GM18520 (cell line): ENCODE measurements at regions not wholly inside any gene's neighbourhood (a gene's known extent, or its start where the extent isn't known, plus 50 kb on each side); places are given as distances from the start of the nearest gene placed in this dataset.
A peak's percentile ranks its signal among the peaks of the same experiment; 100 is the strongest.
"Not testable (repeated sequence)": the region's sequence is repeated elsewhere in the genome, so short reads cannot be mapped to it uniquely, and the experiment has no call there.

Experiments
- ATAC-seq: cut with Tn5 transposase; IDR thresholded peaks from one replicate; pipeline ENCODE4 v1.9.1; 2021; ENCODE audit not compliant: unreplicated experiment

DNA sequence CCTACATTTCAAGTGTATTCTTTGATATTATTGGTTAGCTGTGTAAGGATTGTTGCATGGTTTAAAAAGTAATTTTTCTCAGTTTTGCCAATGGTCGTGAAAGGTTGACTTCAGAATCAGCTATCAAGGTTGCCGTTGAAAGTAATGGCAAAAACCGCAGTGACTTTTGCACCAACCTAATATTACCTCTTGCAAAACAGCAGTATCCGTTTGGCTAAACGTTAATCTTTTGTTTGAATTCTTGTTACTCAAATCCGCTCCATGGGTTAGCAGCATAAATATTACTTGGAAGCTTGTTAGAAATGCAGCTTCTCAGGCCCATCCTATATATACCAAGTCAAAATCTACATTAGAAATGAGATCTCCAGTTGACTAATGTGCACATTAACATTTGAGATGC, 141.6 kb upstream of the PRSS12 start:
- not testable (repeated sequence) for ATAC-seq

- not testable (repeated sequence) for ATAC-seq
These were observed 150.2 kb upstream of the PRSS12 start for GRCh38 chr4:118502967-118503366.

DNA sequence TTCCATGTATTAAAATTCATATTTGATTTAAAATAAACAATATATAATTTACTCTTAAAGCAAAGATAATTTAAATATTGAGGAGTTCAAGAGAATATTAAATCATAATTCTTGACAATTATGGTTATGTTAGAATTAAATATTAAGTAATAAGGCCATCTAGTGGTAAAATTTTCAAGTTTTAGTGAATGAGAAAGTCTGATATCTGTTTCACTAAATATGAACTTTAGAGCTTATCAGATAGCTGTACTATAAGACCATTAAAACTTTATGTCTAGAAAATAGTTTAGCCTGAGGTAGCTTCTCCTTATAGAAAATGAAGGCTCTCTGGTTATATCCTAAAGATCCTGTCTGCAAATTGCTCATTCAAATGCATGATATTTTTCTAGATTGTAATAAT, 152.1 kb upstream of the PRSS12 start:
- ATAC-seq = not testable (repeated sequence)

DNA sequence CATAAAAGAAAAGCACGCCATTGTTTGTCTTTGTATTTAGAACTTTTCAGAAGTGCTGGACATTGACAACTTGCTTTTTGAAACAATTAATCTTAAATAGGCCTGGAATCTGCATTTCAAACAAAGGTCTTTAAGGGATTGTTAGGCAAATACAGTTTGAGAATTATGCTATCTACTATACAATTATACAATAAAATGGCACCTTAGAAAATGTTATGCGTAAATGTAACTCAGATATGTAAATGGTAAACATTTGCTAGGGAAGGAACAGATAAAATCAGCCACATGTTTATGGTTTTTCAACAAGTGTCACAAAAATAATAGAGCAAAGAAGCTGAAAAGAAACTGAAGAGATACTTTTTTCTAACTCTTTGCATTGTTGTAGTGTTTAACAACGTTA, 152.7 kb upstream of the PRSS12 start:
- not testable (repeated sequence) for ATAC-seq

DNA sequence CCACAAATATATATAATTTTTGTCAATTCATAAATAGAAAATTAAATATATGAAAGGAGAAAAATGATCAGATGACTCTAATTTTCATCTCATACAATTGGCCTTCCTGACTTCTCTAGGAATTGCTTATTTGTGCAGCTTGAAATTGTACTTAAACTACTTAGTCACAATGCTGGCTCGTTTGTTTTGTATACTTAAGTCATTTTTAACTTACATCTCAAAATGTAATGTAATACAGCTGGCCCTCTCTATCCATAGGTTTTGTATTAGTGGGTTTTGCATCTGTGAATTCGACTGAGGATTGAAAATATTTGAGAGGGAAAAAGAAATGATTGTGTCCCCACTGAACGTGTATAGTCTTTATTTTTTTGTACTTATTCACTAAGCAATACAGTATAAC, 160.1 kb upstream of the PRSS12 start:
- ATAC-seq = not testable (repeated sequence)

DNA sequence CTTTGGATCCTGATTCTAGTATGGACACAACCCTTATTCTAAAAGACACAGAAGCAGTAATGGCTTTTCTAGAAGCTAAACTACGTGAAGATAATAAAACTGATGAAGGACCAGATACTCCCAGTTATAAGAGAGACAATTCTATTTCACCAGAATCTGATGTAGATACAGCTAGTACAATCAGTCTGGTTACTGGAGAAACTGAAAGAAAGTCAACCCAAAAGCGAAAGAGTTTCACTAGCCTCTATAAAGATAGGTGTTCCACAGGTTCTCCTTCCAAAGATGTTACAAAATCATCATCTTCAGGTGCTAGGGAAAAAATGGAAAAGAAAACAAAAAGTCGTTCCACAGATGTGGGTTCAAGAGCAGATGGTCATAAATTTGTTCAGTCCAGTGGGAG, 161.5 kb upstream of the PRSS12 start:
- not testable (repeated sequence) for ATAC-seq

DNA sequence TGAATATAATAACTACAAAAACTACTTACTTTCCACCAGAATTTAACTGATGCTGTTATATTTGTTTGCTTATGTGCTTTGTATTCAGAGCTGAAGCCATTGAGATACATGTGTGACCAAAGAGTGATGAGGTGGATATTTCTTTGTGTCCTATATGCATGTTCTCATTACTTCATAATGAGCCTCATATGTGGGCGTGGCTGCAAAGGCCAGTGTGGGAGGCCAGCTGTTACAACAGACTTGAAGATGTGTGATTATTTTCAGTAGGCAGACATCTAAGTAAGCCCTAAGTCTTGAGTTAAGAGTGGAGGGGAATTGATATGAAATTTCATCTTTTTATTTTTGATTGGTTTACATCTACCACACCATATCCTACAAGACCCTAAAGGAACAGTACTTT, 163.3 kb upstream of the PRSS12 start:
- not testable (repeated sequence) for ATAC-seq

- not testable (repeated sequence) for ATAC-seq
These were observed 155.1 kb upstream of the METTL14 start for GRCh38 chr4:118530107-118530506.

DNA sequence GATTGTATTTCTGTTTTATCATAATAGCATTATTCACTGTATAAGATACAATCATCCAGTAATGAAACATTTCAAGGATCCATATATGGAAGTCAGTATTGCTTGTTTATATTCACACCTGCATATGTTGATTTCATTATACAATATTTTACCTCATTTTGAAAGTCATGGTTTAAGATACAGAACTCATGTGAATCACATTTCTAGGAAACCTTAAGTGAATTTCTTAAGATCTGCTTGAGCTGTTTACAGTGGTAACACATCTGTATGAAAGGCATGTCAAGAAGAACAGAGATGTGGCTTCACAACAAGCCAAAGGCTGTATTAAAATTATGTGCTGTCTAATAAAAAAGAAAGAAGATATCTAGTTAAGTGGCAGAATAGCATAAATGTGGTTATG, 153.2 kb upstream of the METTL14 start:
- ATAC-seq = not testable (repeated sequence)

GRCh38 chr4:118535788-118536187, 149.4 kb upstream of the METTL14 start:
- ATAC-seq = not testable (repeated sequence)

DNA sequence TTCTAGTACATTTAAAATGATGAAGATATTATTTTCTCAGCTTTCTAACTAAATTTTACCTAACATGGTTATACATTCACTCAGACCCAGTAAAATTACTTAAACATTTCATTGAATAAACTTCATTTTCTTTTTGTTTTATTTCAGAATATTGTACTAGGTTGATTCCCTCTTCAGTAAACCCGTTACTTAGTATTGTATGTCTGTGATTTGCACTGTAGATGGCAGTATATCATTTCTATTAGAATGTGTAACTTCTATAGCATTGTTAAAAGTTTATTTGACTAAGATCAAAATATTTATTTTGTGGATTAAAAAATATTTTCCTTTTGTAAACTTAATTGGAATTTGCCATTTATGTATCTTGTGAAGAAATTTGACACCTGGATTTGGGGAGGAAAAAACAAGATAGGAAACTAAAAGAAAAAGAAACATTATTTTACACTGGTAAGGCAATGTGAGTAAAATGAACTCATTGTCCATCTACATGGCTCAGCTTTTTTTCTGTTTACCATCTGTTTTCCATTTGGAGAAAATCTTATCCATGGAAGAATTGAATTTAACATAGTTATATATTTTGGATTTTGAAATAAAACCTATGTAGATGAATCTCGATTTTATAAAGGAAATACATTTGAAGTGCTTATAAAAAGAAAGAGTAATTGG, 145.6 kb upstream of the METTL14 start:
- ATAC-seq = peak; percentile 65

DNA sequence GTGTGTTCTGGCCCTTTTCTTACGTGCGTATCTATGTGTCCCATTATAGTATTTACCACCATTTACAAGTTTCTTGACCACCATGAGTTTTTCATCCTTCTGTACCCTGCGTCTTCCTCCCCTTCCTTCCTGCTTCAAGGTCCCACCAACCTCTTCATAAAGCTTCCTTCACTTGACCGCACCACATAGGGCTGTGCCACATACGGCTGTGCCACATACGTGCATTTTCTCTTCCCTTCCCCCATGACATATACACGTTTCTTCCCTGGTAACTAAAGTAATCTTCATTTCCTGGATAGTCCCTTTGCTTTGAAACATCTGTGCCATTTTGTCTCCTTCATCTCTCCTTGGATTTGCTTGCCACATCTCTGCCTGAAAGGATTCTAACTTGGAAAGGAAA, 128.6 kb upstream of the METTL14 start:
- not testable (repeated sequence) for ATAC-seq

DNA sequence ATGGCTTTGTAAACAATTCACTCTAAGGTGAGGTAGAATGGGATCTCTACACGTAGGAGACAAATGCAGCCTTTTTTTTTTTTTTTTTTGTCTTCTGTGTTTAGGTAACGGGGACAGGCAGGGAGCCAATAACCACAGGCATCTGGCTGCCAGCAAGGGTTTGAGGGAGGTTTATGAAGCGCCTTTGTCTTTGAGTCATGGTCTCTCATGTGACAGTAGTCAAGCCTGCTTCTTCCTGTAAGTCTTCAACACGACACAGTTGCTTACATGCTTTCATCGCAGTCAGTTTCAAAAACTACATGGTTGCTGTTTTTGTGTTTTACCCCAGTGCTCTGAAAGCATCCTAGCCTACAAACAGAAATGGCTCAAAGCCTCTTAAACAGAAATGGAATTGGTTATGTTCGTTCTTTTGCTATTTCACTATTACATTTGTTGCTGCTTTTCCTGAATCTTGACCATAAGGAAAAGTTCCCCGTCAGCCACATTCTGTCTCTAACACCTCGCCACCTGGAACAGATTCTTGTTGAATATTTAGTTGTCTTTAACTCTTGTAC, 127.8 kb upstream of the METTL14 start:
- no peak for ATAC-seq

DNA sequence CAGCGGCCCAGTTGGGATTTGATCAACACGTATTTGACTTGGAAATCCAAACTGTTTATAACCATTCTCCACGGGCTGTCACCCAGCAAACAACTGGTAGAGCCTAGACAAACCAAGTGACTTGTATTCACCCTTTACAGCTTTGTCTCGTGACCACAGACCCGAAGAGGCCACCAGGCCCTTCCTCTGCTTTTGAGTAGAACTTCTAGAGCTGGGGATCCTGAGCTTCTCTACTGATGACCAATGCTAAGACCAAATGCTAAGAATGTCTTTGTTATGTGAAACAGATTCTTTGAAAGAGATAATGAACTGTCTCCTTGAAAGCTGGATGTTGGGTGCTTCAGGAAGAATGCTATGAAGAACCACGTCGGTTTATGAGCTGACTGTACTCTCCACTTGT, 127.0 kb upstream of the METTL14 start:
- ATAC-seq = not testable (repeated sequence)

- ATAC-seq = not testable (repeated sequence)
These were observed 123.6 kb upstream of the METTL14 start for GRCh38 chr4:118561559-118561958.

GRCh38 chr4:118566003-118566513, 119.1 kb upstream of the METTL14 start:
- peak; percentile 70 for ATAC-seq

GRCh38 chr4:118572991-118573390, 112.2 kb upstream of the METTL14 start:
- ATAC-seq = not testable (repeated sequence)

GRCh38 chr4:118574251-118574913, 110.8 kb upstream of the METTL14 start:
- ATAC-seq = not testable (repeated sequence)

DNA sequence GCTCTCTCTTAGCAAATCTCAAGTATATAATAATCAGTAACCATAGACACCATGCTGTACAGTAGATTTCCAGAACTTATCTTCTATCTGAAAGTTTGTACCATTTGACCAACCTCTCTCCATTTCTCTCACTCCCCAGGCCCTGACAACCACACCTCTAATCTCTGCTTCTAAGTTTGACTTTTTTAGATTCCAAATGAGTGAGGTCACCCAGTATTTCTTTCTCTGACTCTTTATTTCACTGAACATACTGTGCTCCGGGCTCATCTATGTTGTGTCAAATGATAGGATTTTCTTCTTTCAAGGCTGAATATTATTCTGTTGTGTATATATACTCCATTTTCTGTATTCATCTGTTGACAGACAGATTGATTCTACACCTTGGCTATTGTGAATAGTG, 110.1 kb upstream of the METTL14 start:
- not testable (repeated sequence) for ATAC-seq

- ATAC-seq = not testable (repeated sequence)
These were observed 109.5 kb upstream of the METTL14 start for GRCh38 chr4:118575726-118576125.

DNA sequence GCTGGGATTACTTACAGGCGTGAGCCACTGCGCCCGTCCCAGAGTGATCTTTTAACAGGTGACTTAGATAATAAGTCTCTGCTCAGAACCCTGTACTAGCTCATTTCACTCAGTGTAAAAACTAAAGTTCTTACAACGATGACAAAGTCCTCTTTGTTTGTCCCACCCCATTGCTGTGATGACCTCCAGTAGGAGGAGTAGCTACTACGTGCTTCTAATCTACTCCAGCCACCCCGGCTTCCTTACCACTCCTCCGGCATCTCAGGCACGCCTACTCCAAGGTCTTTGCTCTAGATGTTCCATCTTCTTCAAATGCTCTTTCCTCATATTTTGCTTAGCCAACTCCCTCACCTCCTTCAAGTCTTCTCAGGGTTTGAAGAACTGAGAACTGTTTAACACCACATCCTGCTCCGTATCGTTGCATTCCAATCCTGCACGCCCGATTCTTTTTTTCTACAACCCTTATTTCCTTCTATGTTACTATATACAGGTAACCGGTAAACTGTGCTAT, 108.4 kb upstream of the METTL14 start:
- ATAC-seq = not testable (repeated sequence)

DNA sequence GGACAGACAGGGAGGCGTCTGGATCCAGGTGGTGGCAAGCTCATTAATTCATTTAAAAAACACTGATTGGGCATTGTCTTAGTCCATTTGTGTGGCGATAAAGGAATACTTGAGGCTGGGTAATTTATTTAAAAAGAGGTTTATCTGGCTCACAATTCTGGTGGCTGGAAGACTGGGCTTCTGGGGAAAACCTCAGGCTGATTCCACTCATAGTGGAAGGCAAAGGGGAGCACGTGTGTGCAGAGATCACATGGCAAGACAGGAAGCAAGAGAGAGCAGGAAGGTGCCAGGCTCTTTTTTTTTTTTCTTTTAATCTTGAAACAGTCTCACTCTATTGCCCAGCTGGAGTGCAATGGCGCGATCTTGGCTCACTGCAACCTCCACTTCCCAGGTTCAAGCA, 100.2 kb upstream of the METTL14 start:
- no peak for ATAC-seq
